ENCODE measurements at regions not wholly inside any gene's neighbourhood (a gene's known extent, or its start where the extent isn't known, plus 50 kb on each side); places are given as distances from the start of the nearest gene placed in this dataset.

- H3K36me3 ChIP-seq: no peaks in the 10 kb centered on the region
These were observed 263.6 kb downstream of the ZNF516 start for GRCh38 chr18:76231402-76231801.

GRCh38 chr18:76230791-76231190 is 264.3 kb downstream of the ZNF516 start:
- no peaks in the 10 kb centered on the region for H3K27me3 ChIP-seq
- H3K27ac ChIP-seq: no peak overlapping the region
- H3K4me3 ChIP-seq: no peak overlapping the region
- no peak for DNase-seq
- no peaks in the 10 kb centered on the region for H3K4me1 ChIP-seq
- no peaks in the 10 kb centered on the region for H3K36me3 ChIP-seq
- H3K9me3 ChIP-seq (replicated peaks): no peaks in the 10 kb centered on the region

More at GRCh38 chr18:76231402-76231801, 263.6 kb downstream of the ZNF516 start:
- no peak for DNase-seq
- no peaks in the 10 kb centered on the region for H3K9me3 ChIP-seq (replicated peaks)
- no peak overlapping the region for H3K4me3 ChIP-seq
- H3K4me1 ChIP-seq: no peaks in the 10 kb centered on the region
- H3K27me3 ChIP-seq: no peaks in the 10 kb centered on the region
- H3K27ac ChIP-seq: no peak overlapping the region

- Histone ChIP-seq H3K27me3 (no peaks in the 10 kb centered on the region), H3K9me3 (replicated peaks) (no peaks in the 10 kb centered on the region), H3K36me3 (no peaks in the 10 kb centered on the region), H3K4me1 (no peaks in the 10 kb centered on the region), H3K4me3 (no peak overlapping the region), H3K27ac (no peak overlapping the region)
- DNase-seq: no peak
These were observed 266.3 kb downstream of the ZNF516 start for GRCh38 chr18:76228716-76229115.

GRCh38 chr18:76227759-76228158 is 267.3 kb downstream of the ZNF516 start:
- Histone ChIP-seq H3K27me3 (no peaks in the 10 kb centered on the region), H3K36me3 (no peaks in the 10 kb centered on the region), H3K27ac (no peak overlapping the region), H3K4me1 (no peaks in the 10 kb centered on the region), H3K9me3 (replicated peaks) (no peaks in the 10 kb centered on the region), H3K4me3 (no peak overlapping the region)
- DNase-seq: no peak

- Histone ChIP-seq H3K9me3 (replicated peaks) (no peaks in the 10 kb centered on the region), H3K27ac (no peak overlapping the region), H3K27me3 (no peaks in the 10 kb centered on the region), H3K36me3 (no peaks in the 10 kb centered on the region), H3K4me1 (no peaks in the 10 kb centered on the region), H3K4me3 (no peak overlapping the region)
- DNase-seq: no peak
These were observed 271.6 kb downstream of the ZNF516 start for GRCh38 chr18:76223403-76223802.

- DNase-seq: no peak
- Histone ChIP-seq H3K27me3 (no peaks in the 10 kb centered on the region), H3K4me3 (no peak overlapping the region), H3K36me3 (no peaks in the 10 kb centered on the region), H3K4me1 (no peaks in the 10 kb centered on the region), H3K27ac (no peak overlapping the region), H3K9me3 (replicated peaks) (no peaks in the 10 kb centered on the region)
These were observed 276.0 kb downstream of the ZNF516 start for GRCh38 chr18:76219023-76219422.

- H3K27ac ChIP-seq: no peak overlapping the region
- DNase-seq: no peak
- H3K36me3 ChIP-seq: no peaks in the 10 kb centered on the region
- no peaks in the 10 kb centered on the region for H3K4me1 ChIP-seq
- H3K27me3 ChIP-seq: no peaks in the 10 kb centered on the region
- no peaks in the 10 kb centered on the region for H3K9me3 ChIP-seq (replicated peaks)
- no peak overlapping the region for H3K4me3 ChIP-seq
These were observed 278.9 kb downstream of the ZNF516 start for GRCh38 chr18:76216096-76216495.

- DNase-seq: no peak
- Histone ChIP-seq H3K4me3 (no peak overlapping the region), H3K27ac (no peak overlapping the region), H3K4me1 (no peaks in the 10 kb centered on the region), H3K9me3 (replicated peaks) (no peaks in the 10 kb centered on the region), H3K27me3 (no peaks in the 10 kb centered on the region), H3K36me3 (no peaks in the 10 kb centered on the region)
These were observed 281.1 kb downstream of the ZNF516 start for GRCh38 chr18:76213991-76214390.

GRCh38 chr18:76212960-76213359 is 282.1 kb downstream of the ZNF516 start:
- Histone ChIP-seq H3K9me3 (replicated peaks) (no peaks in the 10 kb centered on the region), H3K36me3 (no peaks in the 10 kb centered on the region), H3K27ac (no peak overlapping the region), H3K4me3 (no peak overlapping the region), H3K27me3 (no peaks in the 10 kb centered on the region), H3K4me1 (no peaks in the 10 kb centered on the region)
- no peak for DNase-seq

GRCh38 chr18:76209597-76209996 is 285.4 kb downstream of the ZNF516 start:
- Histone ChIP-seq H3K9me3 (replicated peaks) (no peaks in the 10 kb centered on the region), H3K27me3 (no peaks in the 10 kb centered on the region), H3K27ac (no peak overlapping the region), H3K36me3 (no peaks in the 10 kb centered on the region), H3K4me1 (no peaks in the 10 kb centered on the region), H3K4me3 (no peak overlapping the region)
- no peak for DNase-seq

GRCh38 chr18:76208678-76209306 is 286.2 kb downstream of the ZNF516 start:
- no peaks in the 10 kb centered on the region for H3K9me3 ChIP-seq (replicated peaks)
- no peaks in the 10 kb centered on the region for H3K27me3 ChIP-seq
- H3K4me1 ChIP-seq: no peaks in the 10 kb centered on the region
- no peak overlapping the region for H3K4me3 ChIP-seq
- no peaks in the 10 kb centered on the region for H3K36me3 ChIP-seq
- H3K27ac ChIP-seq: no peak overlapping the region
- DNase-seq: no peak

- Histone ChIP-seq H3K4me3 (no peak overlapping the region), H3K27ac (no peak overlapping the region), H3K36me3 (no peaks in the 10 kb centered on the region), H3K9me3 (replicated peaks) (no peaks in the 10 kb centered on the region), H3K27me3 (no peaks in the 10 kb centered on the region), H3K4me1 (no peaks in the 10 kb centered on the region)
- no peak for DNase-seq
These were observed 289.1 kb downstream of the ZNF516 start for GRCh38 chr18:76205906-76206305.

GRCh38 chr18:76203552-76203951 is 291.5 kb downstream of the ZNF516 start:
- Histone ChIP-seq H3K4me3 (no peak overlapping the region), H3K4me1 (no peaks in the 10 kb centered on the region), H3K36me3 (no peaks in the 10 kb centered on the region), H3K9me3 (replicated peaks) (no peaks in the 10 kb centered on the region), H3K27ac (no peak overlapping the region), H3K27me3 (no peaks in the 10 kb centered on the region)
- no peak for DNase-seq

GRCh38 chr18:76202322-76202721 is 292.7 kb downstream of the ZNF516 start:
- H3K27ac ChIP-seq: no peak overlapping the region
- no peak for DNase-seq
- no peaks in the 10 kb centered on the region for H3K9me3 ChIP-seq (replicated peaks)
- H3K4me1 ChIP-seq: no peaks in the 10 kb centered on the region
- H3K27me3 ChIP-seq: no peaks in the 10 kb centered on the region
- H3K4me3 ChIP-seq: no peak overlapping the region
- H3K36me3 ChIP-seq: no peaks in the 10 kb centered on the region

- DNase-seq: no peak
- no peaks in the 10 kb centered on the region for H3K36me3 ChIP-seq
- H3K9me3 ChIP-seq (replicated peaks): no peaks in the 10 kb centered on the region
- no peaks in the 10 kb centered on the region for H3K4me1 ChIP-seq
- H3K4me3 ChIP-seq: no peak overlapping the region
- H3K27ac ChIP-seq: no peak overlapping the region
- no peaks in the 10 kb centered on the region for H3K27me3 ChIP-seq
These were observed 299.4 kb downstream of the ZNF516 start for GRCh38 chr18:76195601-76196000.

- Histone ChIP-seq H3K4me1 (no peaks in the 10 kb centered on the region), H3K36me3 (no peaks in the 10 kb centered on the region), H3K27me3 (no peaks in the 10 kb centered on the region), H3K9me3 (replicated peaks) (no peaks in the 10 kb centered on the region), H3K27ac (no peak overlapping the region), H3K4me3 (no peak overlapping the region)
- DNase-seq: no peak
These were observed 306.9 kb downstream of the ZNF516 start for GRCh38 chr18:76188097-76188496.

Measured in SJCRH30 (cell line).